ENCODE measurements at regions not wholly inside any gene's neighbourhood (a gene's known extent, or its start where the extent isn't known, plus 50 kb on each side); places are given as distances from the start of the nearest gene placed in this dataset.

GRCh38 chr21:35350965-35351364 is 301.9 kb upstream of the RUNX1 start:
- ATAC-seq (replicated peaks in 1 of 4): no peak
- Histone ChIP-seq H3K27ac (ENCODE audit: low read length) (no peak overlapping the region), H3K36me3 (ENCODE audit: control insufficient read depth in 2 of 2, extremely low read depth in 1 of 2, insufficient read depth in 1 of 2, low read length in 1 of 2) (no peaks in the 10 kb centered on the region), H3K4me1 (ENCODE audit: control insufficient read depth in 1 of 2, extremely low read depth in 1 of 2, insufficient read depth in 2 of 2, low read length in 2 of 2) (no peaks in the 10 kb centered on the region), H3K4me3 (ENCODE audit: control insufficient read depth in 1 of 2, extremely low read depth in 1 of 2, low read length in 1 of 2) (no peak overlapping the region), H3K9me3 (no peaks in the 10 kb centered on the region), H3K27me3 (replicated peaks in 1 of 2; ENCODE audit: control insufficient read depth in 2 of 2, extremely low read depth in 1 of 2, insufficient read depth in 2 of 2, low read length in 1 of 2) (peaks cover 0 to 3% of the 10 kb centered on the region in 2 experiments)
- H3K9me3 Mint-ChIP-seq: no peaks in the 10 kb centered on the region
- H3K27ac Mint-ChIP-seq: no peak overlapping the region
- no peaks in the 10 kb centered on the region for H3K36me3 Mint-ChIP-seq
- ChIA-PET POLR2A (no interaction called here), CTCF (no interaction called here)
- no peak for DNase-seq
- WGBS (ENCODE audit: insufficient coverage): 73% methylated on average over 2 of the region's 2 CpGs
- no peaks in the 10 kb centered on the region for H3K4me1 Mint-ChIP-seq
- H3K27me3 Mint-ChIP-seq: peaks cover 8 to 11% of the 10 kb centered on the region in 2 donors
- H3K4me3 Mint-ChIP-seq: no peak overlapping the region

GRCh38 chr21:35349376-35350080 is 300.4 kb upstream of the RUNX1 start:
- ATAC-seq (replicated peaks in 1 of 4) (no peak), DNase-seq (no peak)
- no peaks in the 10 kb centered on the region for H3K9me3 Mint-ChIP-seq
- H3K27ac Mint-ChIP-seq: no peak overlapping the region
- no peak overlapping the region for H3K27ac ChIP-seq (ENCODE audit: low read length)
- no peaks in the 10 kb centered on the region for H3K4me1 ChIP-seq (ENCODE audit: control insufficient read depth in 1 of 2, extremely low read depth in 1 of 2, insufficient read depth in 2 of 2, low read length in 2 of 2)
- WGBS (ENCODE audit: insufficient coverage): 86% methylated on average over 3 of the region's 9 CpGs
- H3K27me3 Mint-ChIP-seq: peaks cover 8 to 11% of the 10 kb centered on the region in 2 donors
- peaks cover 0 to 9% of the 10 kb centered on the region in 2 experiments for H3K27me3 ChIP-seq (replicated peaks in 1 of 2; ENCODE audit: control insufficient read depth in 2 of 2, extremely low read depth in 1 of 2, insufficient read depth in 2 of 2, low read length in 1 of 2)
- ChIA-PET CTCF (interaction anchor here in 1 of 2 donors (0.6 kb wide), 1 partner anchor 43 kb away, joined by 3 read pairs; no protein-coding TSS in a partner anchor), POLR2A (no interaction called here)
- H3K4me3 ChIP-seq (ENCODE audit: control insufficient read depth in 1 of 2, extremely low read depth in 1 of 2, low read length in 1 of 2): no peak overlapping the region
- H3K9me3 ChIP-seq: no peaks in the 10 kb centered on the region
- H3K4me3 Mint-ChIP-seq: no peak overlapping the region
- no peaks in the 10 kb centered on the region for H3K36me3 ChIP-seq (ENCODE audit: control insufficient read depth in 2 of 2, extremely low read depth in 1 of 2, insufficient read depth in 1 of 2, low read length in 1 of 2)
- no peaks in the 10 kb centered on the region for H3K36me3 Mint-ChIP-seq
- H3K4me1 Mint-ChIP-seq: no peaks in the 10 kb centered on the region

- no peaks in the 10 kb centered on the region for H3K36me3 Mint-ChIP-seq
- no peak overlapping the region for H3K4me3 Mint-ChIP-seq
- H3K27me3 ChIP-seq (replicated peaks in 1 of 2; ENCODE audit: control insufficient read depth in 2 of 2, extremely low read depth in 1 of 2, insufficient read depth in 2 of 2, low read length in 1 of 2): peaks cover 0 to 9% of the 10 kb centered on the region in 2 experiments
- no peak overlapping the region for H3K27ac ChIP-seq (ENCODE audit: low read length)
- no CpG with 5 or more reads among the region's 1 CpG for WGBS (ENCODE audit: insufficient coverage)
- ChIA-PET CTCF (no interaction called here), POLR2A (no interaction called here)
- no peak overlapping the region for H3K27ac Mint-ChIP-seq
- DNase-seq (no peak), ATAC-seq (replicated peaks in 1 of 4) (no peak)
- no peaks in the 10 kb centered on the region for H3K4me1 Mint-ChIP-seq
- H3K9me3 ChIP-seq: no peaks in the 10 kb centered on the region
- no peaks in the 10 kb centered on the region for H3K9me3 Mint-ChIP-seq
- peaks cover 3 to 7% of the 10 kb centered on the region in 2 donors for H3K27me3 Mint-ChIP-seq
- H3K4me3 ChIP-seq (ENCODE audit: control insufficient read depth in 1 of 2, extremely low read depth in 1 of 2, low read length in 1 of 2): no peak overlapping the region
- H3K4me1 ChIP-seq (ENCODE audit: control insufficient read depth in 1 of 2, extremely low read depth in 1 of 2, insufficient read depth in 2 of 2, low read length in 2 of 2): no peaks in the 10 kb centered on the region
- no peaks in the 10 kb centered on the region for H3K36me3 ChIP-seq (ENCODE audit: control insufficient read depth in 2 of 2, extremely low read depth in 1 of 2, insufficient read depth in 1 of 2, low read length in 1 of 2)
These were observed 299.6 kb upstream of the RUNX1 start for GRCh38 chr21:35348686-35349085.

- no peaks in the 10 kb centered on the region for H3K9me3 ChIP-seq
- Mint-ChIP-seq H3K4me3 (no peak overlapping the region), H3K36me3 (no peaks in the 10 kb centered on the region), H3K27ac (no peak overlapping the region), H3K4me1 (peaks cover 7 to 15% (median 14%) of the 10 kb centered on the region in 3 donors), H3K27me3 (peaks cover 0 to 7% of the 10 kb centered on the region in 2 donors), H3K9me3 (no peaks in the 10 kb centered on the region)
- H3K4me3 ChIP-seq (ENCODE audit: control insufficient read depth in 1 of 2, extremely low read depth in 1 of 2, low read length in 1 of 2): no peak overlapping the region
- CTCF ChIA-PET: no interaction called here
- H3K4me1 ChIP-seq (ENCODE audit: control insufficient read depth in 1 of 2, extremely low read depth in 1 of 2, insufficient read depth in 2 of 2, low read length in 2 of 2): no peaks in the 10 kb centered on the region
- DNase-seq (no peak), ATAC-seq (replicated peaks in 1 of 4) (no peak)
- 82% methylated on average over 3 of the region's 4 CpGs for WGBS (ENCODE audit: insufficient coverage)
- peaks cover 0 to 9% of the 10 kb centered on the region in 2 experiments for H3K27me3 ChIP-seq (replicated peaks in 1 of 2; ENCODE audit: control insufficient read depth in 2 of 2, extremely low read depth in 1 of 2, insufficient read depth in 2 of 2, low read length in 1 of 2)
- H3K27ac ChIP-seq (ENCODE audit: low read length): no peak overlapping the region
- POLR2A ChIA-PET: no interaction called here
- no peaks in the 10 kb centered on the region for H3K36me3 ChIP-seq (ENCODE audit: control insufficient read depth in 2 of 2, extremely low read depth in 1 of 2, insufficient read depth in 1 of 2, low read length in 1 of 2)
These were observed 297.6 kb upstream of the RUNX1 start for GRCh38 chr21:35346697-35347096.

GRCh38 chr21:35345954-35346353 is 296.9 kb upstream of the RUNX1 start:
- H3K36me3 Mint-ChIP-seq: no peaks in the 10 kb centered on the region
- H3K9me3 Mint-ChIP-seq: no peaks in the 10 kb centered on the region
- ChIA-PET CTCF (interaction anchor here in 1 of 2 donors (0.6 kb wide), 1 partner anchor 55 kb away, joined by 4 read pairs; no protein-coding TSS in a partner anchor), POLR2A (no interaction called here)
- no peak overlapping the region for H3K4me3 ChIP-seq (ENCODE audit: control insufficient read depth in 1 of 2, extremely low read depth in 1 of 2, low read length in 1 of 2)
- peaks cover 7 to 15% (median 14%) of the 10 kb centered on the region in 3 donors for H3K4me1 Mint-ChIP-seq
- no peak for ATAC-seq (replicated peaks in 1 of 4)
- no peaks in the 10 kb centered on the region for H3K4me1 ChIP-seq (ENCODE audit: control insufficient read depth in 1 of 2, extremely low read depth in 1 of 2, insufficient read depth in 2 of 2, low read length in 2 of 2)
- DNase-seq: no peak
- H3K27me3 Mint-ChIP-seq: peaks cover 0 to 7% of the 10 kb centered on the region in 2 donors
- H3K27me3 ChIP-seq (replicated peaks in 1 of 2; ENCODE audit: control insufficient read depth in 2 of 2, extremely low read depth in 1 of 2, insufficient read depth in 2 of 2, low read length in 1 of 2): peaks cover 0 to 9% of the 10 kb centered on the region in 2 experiments
- no peak overlapping the region for H3K4me3 Mint-ChIP-seq
- no peak overlapping the region for H3K27ac ChIP-seq (ENCODE audit: low read length)
- no peaks in the 10 kb centered on the region for H3K9me3 ChIP-seq
- H3K27ac Mint-ChIP-seq: no peak overlapping the region
- no peaks in the 10 kb centered on the region for H3K36me3 ChIP-seq (ENCODE audit: control insufficient read depth in 2 of 2, extremely low read depth in 1 of 2, insufficient read depth in 1 of 2, low read length in 1 of 2)

- POLR2A ChIA-PET: no interaction called here
- H3K36me3 Mint-ChIP-seq: no peaks in the 10 kb centered on the region
These were observed 295.5 kb upstream of the RUNX1 start for GRCh38 chr21:35344582-35344981.

More at GRCh38 chr21:35344582-35344981, 295.5 kb upstream of the RUNX1 start:
- no peak overlapping the region for H3K4me3 ChIP-seq (ENCODE audit: control insufficient read depth in 1 of 2, extremely low read depth in 1 of 2, low read length in 1 of 2)
- Mint-ChIP-seq H3K9me3 (no peaks in the 10 kb centered on the region), H3K4me3 (no peak overlapping the region), H3K4me1 (peaks cover 7 to 15% (median 14%) of the 10 kb centered on the region in 3 donors), H3K27ac (no peak overlapping the region), H3K27me3 (peaks cover 0 to 7% of the 10 kb centered on the region in 2 donors)
- H3K4me1 ChIP-seq (ENCODE audit: control insufficient read depth in 1 of 2, extremely low read depth in 1 of 2, insufficient read depth in 2 of 2, low read length in 2 of 2): no peaks in the 10 kb centered on the region
- no peak for DNase-seq
- no peaks in the 10 kb centered on the region for H3K36me3 ChIP-seq (ENCODE audit: control insufficient read depth in 2 of 2, extremely low read depth in 1 of 2, insufficient read depth in 1 of 2, low read length in 1 of 2)
- WGBS (ENCODE audit: insufficient coverage): 86% methylated on average over 3 of the region's 4 CpGs
- H3K27me3 ChIP-seq (replicated peaks in 1 of 2; ENCODE audit: control insufficient read depth in 2 of 2, extremely low read depth in 1 of 2, insufficient read depth in 2 of 2, low read length in 1 of 2): peaks cover 0 to 6% of the 10 kb centered on the region in 2 experiments
- no peak overlapping the region for H3K27ac ChIP-seq (ENCODE audit: low read length)
- H3K9me3 ChIP-seq: no peaks in the 10 kb centered on the region
- no peak for ATAC-seq (replicated peaks in 1 of 4)
- CTCF ChIA-PET: no interaction called here
